CD4-positive, alpha-beta T cell treated with Interleukin-10 for 1 hour (primary cell): ENCODE measurements at regions not wholly inside any gene's neighbourhood (a gene's known extent, or its start where the extent isn't known, plus 50 kb on each side); places are given as distances from the start of the nearest gene placed in this dataset.
"Not testable (repeated sequence)": the region's sequence is repeated elsewhere in the genome, so short reads cannot be mapped to it uniquely, and the experiment has no call there.

Experiments used
- DNase-seq: peaks from one replicate; pipeline ENCODE4 v3.0.0-alpha.2; 2020

DNA sequence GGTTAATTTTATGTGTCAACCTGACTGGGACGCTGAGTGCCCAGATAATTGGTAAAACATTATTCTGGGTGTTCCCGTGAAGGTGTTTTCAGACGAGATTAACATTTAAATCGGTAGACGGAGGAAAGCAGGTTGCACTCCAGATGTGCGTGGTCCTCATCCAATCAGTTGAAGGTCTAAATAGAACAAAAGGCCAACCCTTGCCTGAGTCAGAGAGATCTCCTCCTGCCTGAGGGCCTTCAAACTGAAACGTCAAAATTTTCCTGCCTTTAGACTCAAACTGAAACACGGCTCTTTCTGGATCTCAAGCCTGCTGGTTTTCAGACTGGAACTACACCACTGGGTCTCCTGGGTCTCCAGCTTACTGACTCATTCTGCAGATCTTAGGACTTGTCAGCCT lies 70.9 kb downstream of the NPIPA5 start:
- DNase-seq: not testable (repeated sequence)

DNA sequence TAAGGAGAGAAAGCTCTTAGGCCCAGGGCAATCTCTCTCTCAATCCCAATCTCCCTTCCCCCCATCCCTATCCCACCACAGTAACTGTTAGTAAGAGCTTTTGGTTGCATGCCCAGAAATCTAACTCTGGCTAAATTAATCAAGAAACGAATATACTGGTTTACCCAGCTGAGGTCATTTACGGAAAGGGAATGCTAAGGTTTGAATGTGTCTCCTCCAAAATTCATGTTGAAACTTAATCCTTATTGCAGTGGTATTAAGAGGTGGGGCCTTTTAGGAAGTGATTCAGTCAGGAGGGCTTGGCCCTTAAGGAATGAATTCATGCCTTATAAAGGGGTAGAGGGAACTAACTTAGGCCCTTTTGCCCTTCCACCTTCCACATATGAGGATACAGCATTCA lies 72.2 kb downstream of the NPIPA5 start:
- not testable (repeated sequence) for DNase-seq

DNA sequence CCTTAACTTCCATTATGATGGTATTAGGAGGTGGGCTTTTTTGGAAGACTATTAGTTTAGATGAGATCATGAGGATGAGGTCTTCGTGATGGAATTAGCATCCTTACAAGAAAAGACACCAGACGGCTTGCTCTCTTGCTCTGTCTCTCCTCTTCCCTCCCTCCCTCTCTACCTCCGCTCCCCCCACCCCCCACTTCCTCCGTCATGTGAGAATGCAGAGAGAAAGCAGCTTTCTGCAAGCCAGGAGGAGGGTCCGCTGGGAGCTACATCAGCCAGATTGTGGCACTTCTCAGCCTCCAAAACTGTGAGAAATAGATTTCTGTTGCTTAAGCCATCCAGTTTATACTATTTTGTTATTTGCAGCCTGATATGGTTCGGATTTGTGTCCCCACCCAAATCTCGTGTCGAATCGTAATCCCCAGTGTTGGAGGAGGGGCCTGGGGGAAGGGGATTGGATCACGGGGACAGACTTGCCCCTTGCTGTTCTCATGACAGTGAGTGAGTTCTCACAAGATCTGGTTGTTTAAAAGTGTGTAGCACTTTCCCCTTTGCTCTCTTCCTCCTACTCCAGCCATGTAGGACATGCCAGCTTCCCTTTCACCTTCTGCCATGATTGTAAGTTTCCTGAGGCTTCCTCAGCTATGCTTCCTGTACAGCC lies 74.3 kb downstream of the NPIPA5 start:
- not testable (repeated sequence) for DNase-seq

DNA sequence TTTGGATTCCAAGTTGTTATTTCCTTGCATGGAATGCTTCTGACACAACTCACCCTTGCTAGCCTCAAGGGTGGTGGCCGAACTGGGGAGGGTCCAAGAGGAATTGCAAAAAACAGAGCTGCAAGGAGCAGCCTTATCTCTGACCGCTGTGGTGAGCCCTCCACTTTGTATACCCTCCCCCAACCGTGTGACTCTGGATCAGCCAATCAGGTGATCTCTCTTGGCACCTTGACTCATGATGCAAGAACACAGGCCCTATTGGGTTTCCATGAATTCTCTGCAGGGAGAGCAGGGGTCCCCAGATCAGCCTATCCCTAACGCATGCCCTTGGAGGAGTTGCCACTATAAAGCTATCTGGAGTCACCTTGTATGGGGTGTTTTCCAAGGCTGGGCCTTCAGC lies 81.0 kb downstream of the NPIPA5 start:
- DNase-seq: not testable (repeated sequence)

DNA sequence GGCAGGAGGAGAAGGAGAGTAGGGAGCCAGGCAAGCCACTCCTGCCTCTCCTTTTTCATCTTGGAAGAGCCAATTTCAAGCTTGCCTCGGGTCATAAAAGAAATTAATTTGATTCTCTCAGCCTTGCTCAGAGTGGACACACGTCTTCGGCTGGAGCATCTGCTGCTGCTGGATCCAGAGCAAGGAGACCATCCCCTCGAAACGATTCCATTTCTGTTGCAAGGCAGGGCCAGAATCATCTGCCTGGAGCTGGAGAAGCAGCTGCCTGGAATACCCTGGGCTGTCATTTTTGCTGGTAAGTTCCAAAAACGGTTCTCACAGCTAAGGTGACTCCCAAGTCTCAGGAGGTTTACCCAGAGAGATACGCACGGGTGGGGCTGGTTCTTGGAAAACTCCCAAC lies 103.3 kb downstream of the NPIPA5 start:
- DNase-seq: not testable (repeated sequence)

DNA sequence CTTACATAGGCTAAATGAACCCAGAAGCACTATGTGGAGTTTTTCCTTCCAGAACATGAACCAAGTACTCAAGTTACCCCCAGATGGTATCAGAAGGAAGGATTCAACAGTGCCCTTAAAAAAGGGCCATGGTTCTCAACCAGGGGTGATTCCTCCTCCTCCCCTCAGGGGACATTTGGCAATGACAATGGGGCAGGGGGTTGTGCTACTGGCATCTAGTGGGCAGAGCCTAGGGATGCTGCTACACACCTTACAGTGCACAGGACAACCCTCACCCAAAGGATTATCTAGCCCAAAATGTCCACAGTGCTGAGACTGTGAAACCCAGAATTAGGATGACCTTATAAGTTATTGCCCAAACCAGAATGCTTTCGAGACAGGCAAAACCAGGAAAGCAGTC lies 104.1 kb downstream of the NPIPA5 start:
- DNase-seq: not testable (repeated sequence)

DNA sequence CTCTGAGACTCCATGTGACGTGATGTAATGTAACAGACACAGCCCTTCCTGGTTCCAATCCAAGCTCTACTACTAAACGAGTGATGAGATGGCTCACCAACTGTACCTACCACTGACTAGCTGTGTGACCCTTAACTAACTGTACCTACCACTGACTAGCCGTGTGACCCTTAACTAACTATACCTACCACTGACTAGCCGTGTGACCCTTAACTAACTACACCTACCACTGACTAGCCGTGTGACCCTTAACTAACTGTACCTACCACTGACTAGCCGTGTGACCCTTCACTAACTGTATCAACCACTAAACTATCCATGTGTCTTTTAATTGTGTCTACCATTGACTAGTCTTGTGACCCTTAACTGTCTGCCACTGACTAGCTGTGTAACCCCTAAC lies 111.2 kb downstream of the NPIPA5 start:
- DNase-seq: not testable (repeated sequence)

DNA sequence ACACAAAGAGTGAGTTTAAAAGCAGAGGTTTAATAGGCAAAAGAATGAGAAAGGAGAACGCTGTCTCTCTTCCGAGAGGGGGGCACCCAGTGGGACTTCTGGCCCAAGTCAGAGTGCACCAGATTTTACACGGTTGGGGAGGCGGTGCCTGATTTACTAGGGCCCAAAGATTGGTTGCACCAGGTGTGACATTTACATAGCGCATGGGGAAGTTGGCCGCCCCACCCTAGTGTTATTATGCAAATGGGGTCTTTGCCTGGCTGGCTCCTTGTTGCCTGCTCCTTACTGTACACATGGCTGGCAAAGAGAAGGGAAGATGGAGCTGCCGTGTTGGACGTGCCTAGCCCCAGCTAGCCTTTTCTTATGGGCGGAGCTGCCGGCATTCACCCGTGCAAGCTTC lies 115.9 kb downstream of the NPIPA5 start:
- not testable (repeated sequence) for DNase-seq

DNA sequence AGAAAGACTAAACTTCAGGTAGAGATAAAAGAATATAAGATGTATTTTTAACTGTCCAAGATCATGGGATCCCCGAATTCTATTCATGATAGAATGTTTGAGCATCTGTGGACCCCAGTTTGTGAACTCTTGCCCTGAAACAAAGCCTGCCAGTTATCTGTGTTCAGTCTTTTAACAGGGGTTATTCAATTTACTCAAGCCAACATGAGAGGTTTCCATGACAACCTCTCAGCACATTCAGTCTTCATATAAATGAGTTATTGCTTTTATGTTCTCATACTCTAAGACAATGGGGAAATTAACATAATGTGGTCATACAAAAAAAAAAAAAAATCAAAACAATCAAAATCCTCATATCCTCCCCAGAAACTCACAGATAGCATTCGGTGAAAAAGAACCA lies 130.1 kb downstream of the NPIPA5 start:
- not testable (repeated sequence) for DNase-seq

DNA sequence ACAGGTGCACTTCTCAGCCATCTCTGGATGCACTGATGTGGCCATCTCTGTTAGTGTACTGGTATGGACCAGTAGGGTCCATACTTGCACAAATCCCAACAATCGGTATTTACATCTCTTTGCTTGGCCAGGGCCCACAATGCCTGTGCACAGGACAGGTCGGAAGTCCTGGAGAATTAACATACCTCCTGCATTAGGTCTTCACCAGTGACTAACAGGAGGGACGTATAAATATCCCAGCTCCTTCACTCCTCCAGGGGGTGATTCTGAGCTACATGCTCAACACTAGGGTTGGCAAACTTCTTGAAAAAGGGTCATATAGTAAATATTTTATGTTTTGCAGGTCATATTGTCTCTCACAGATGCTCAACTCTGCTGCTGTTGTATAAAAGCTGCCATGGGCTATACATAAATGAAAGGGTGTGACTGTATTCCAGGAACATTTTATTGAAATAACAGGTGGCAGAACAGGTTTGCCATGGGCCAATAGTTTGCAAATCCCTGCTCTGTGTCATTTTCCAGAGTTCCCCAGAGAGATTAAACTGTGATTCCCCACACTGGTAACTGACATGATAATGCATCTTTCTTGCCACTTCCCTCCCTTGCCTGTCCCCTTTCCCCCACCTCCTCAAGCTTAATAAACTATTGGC lies 141.3 kb downstream of the NPIPA5 start:
- DNase-seq: not testable (repeated sequence)

DNA sequence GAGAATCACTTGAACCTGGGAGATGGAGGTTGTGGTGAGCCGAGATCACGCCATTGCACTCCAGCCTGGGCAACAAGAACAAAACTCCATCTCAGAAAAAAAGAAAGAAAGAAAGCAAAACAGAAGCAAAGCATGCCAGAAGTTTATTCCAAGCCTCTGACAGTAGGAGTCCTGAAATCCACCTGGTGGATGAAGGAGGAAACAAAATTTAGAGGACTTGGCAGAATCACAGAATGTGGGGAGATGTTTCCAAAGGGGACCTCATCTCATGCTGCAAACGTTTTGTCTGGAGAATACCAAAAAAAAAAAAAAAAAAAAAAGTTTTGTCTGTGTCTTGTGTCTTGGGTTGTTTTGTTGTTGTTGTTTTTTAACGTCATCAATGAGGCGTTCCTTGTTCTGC lies 141.1 kb upstream of the RRN3 start:
- not testable (repeated sequence) for DNase-seq

DNA sequence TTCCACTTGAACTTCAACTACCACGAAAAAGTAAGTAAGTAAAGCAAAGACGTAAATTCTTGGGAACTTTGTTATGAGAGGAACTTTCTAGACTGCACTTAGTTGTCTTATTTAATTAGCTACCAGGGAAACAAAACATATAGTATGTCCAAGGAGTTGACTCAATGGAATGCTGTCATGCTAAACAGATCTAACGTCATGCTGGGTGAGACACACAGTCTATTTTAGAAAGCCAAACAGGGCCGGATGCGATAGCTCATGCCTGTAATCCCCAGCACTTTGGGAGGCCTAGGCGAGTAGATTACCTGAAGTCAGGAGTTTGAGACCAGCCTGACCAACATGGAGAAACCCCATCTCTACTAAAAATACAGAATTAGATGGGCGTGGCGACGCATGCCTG lies 140.6 kb upstream of the RRN3 start:
- DNase-seq: not testable (repeated sequence)

DNA sequence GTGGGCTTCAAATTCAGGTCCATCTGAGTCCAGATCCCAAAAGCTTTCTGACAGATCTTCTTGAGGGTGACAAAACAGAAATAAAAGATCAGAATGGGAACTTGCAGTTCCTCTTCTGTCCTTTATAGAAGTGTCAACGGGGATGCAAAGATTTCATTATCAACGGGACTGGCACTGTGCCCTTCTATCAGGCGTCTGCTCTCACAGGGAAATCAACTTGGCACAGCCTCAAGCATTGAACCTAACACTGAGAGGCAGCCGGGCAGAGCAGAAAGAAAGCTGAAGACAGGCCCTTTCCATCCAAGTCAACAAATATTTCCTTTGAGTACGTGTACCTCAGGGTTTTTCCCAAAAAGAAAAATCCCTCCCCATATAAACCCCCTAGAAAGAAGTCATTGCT lies 136.4 kb upstream of the RRN3 start:
- DNase-seq: not testable (repeated sequence)

DNA sequence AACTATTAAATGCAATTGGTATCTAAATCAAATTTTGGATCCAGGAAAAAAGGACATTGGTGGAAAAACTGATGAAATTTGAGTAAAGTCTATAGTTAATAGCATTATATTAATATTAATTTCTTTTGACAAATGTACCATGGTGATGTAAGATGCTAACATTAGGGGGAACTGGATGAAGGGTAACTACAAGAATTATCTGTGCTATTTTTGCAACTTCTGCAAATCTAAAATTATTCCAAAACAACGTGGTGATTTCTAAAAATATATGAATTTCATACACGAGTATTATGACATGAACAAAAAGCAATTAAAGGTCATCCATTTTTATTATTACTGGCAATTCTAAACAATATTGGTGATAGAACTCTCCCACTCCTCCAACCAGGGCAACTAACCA lies 135.6 kb upstream of the RRN3 start:
- not testable (repeated sequence) for DNase-seq

DNA sequence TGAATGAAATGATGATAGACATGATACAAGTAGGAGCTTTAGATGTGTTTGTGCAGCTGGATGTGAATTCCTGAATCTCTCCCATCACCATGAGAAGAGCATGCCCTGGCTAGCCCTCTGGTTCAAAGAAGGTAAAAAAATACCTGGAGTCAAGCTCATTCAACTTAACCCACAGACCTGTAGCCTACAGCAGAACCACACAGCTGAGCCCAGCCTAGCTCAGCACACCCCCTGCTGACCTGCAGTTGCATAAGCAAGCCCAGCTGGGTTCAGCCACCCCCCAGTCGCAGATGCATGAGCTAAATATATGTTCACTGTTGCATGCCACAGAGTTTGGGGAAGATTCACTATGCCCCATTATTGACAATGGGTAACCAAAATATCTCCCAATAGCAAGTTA lies 130.6 kb upstream of the RRN3 start:
- DNase-seq: not testable (repeated sequence)

DNA sequence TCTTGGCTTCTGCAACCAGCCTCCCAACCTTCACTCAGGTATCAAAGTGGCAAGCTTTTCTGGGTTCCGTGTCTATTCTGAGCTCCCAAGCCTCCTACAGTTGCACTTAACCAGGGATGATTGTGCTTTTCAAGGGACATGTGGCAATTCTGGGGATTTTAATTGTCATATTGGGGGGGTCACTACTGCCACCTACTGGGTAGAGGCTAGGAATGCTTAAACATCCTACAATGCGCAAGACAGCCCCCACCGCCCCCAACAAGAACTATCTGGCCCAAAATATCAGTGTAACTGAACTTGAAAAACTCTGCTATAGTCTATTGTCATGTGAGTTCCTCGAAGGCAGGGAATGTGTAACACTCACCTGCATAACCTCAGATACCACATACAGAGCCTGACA lies 129.3 kb upstream of the RRN3 start:
- not testable (repeated sequence) for DNase-seq

DNA sequence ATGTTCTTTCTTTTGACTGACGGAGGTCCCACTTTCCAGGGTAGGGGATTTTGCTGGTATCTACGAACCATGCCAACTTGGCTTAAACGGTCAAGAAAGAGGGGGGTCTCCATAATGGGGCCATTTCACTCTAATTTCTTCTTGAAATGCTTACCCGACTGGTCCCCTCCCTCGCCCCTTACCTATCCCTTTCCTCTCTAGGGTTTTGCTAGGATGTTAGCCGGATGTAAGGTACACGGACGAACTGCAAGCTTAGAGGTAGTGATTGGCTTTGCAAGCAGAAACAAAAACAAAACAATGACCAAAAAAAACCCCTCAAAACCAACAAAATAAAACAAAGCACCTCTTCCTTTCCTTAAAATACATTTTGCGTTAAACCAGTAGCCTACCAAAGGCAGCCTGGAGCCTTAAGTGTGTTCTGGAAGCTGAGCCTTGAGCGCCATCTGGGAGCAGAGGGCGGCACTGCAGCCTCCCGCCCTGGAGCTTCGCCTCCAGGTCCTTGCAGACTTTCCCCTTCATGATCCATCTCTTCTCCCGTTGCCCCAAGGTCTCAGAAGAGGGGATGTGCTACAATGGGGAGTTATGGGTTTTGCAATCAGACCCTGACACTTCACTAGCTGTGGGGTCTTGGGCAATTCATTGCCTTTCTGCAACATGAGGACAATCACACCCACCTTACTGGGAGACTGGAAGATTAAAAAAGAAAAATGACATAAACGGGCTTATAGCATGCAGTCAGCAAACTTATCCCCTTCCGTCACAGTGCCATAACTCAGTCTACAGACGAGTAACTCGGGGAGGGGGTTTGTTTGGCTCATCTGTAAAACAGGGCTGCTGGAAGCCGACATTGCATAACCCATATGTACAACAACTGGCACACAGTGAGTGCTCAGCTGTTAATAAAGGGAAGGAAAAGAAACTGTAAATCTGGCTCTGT lies 125.9 kb upstream of the RRN3 start:
- peak; percentile 2 for DNase-seq

DNA sequence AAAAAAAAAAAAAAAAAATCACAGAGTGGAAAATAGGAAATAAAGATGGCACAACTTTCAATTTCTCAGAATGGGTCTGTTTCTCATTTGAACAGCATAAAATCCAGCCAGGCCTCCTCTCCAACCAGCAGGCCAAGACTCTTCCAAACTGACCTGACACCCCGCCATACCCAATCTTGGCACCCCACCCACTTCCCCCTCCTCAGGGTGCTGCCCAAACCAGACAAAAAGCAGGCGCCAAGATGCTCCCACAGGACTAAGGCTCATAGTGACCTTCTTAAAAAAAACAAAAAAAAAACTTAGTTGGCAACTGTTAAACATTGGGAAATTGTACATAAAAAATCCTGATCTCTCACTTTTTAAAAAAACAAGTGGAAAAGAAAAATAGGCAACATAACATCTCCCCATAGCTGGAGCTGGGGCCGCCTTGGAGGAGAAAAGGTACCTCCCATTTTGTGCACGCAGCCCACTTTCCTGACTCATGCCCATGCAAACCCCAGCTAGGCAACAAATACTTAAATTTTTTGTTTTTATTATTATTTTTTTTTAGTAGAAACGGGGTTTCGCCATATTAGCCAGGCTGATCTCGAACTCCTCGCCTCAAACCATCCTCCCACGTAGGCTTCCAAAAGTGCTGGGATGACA lies 124.9 kb upstream of the RRN3 start:
- not testable (repeated sequence) for DNase-seq

DNA sequence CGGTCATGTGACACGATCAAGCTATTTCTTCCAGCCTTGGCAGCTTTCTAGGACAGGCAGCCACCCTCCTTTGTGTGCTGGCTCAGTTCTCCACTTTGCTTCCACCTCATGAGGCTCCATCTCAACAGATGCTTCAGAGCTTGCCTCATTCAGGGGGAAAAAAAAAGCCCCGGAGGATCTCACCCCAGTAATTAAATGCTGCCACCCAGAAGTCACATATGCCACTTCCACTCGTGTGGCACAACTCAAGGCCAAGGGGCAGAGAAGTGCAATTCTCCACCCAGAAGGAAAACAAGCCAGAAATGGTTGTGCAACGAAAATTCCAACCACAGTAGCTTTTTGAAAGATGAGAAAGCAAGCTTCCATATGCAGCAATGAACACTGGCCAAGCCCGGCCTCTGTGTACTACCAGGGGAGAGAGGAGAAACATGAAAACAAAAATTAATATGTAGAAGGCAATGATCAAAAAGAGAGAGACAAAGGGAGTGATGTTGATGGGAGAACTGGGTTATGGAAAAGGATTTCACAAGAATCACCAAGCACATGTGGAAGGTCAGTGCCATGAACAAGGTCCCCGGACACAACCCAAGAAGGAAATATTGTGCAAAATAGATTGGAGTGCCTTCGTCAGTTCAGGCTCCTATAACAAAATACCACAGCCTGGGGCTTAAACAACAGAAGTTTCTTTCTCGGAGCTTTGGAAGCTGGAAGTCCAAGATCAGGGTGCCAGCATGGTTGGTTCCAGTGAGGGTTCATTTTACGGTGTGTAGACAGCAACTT lies 113.3 kb upstream of the RRN3 start:
- not testable (repeated sequence) for DNase-seq

DNA sequence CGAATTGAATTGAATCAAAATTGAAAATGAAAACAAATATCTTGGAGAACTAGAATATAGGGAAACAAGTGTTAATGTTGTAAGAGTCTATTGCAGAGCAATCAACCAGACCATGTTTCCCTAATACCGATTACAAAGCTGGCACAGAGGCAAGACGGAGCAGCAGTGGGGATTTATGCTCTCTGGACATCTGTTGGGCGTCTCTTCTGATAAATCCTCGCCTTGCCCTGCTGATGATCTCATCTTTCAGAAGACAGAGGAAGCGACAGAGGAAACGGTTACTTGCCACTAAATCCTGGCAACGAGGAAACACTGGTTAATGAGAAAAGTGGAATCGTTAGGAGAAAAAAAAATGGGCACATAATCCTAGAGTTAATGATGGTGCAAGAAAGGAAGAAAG lies 112.4 kb upstream of the RRN3 start:
- not testable (repeated sequence) for DNase-seq

DNA sequence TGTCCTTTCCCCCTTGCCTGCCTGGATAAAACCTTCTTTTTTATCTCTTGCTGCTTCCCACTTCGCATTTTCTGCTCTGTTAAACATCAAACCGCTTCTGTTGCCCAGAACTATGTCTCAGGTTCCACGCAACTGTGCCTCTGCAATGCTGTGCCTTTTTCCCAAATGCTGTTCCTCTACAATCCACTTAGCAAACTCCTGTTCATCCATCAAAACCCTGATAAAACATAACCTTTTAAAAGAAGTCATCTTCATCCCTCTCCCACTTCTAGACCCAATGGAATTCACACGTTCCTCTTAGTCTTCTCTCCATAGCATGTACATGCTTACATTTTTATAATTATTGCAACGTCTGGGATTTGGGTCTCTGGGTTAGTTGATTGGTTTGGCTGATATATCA lies 111.9 kb upstream of the RRN3 start:
- DNase-seq: not testable (repeated sequence)

DNA sequence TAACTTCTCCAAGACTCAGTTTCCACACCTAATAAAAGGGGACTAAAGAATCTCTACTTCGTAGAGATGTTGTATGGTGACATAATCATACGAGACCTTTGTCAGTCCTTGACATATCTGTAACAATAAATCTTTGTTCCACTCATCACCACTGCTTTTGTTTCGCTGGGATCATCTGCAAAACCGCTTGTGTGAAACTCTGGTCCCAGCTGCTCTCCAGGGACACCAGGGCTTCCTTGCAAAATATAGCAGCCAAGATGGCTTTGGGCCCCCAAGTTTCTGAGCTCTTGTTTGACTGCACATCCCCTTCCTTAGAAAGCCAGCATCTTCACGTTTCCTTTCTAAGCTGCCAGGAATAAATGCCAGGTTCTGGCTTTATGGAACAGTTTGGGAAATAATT lies 110.5 kb upstream of the RRN3 start:
- not testable (repeated sequence) for DNase-seq
